GM12864 (cell line): ENCODE measurements at regions not wholly inside any gene's neighbourhood (a gene's known extent, or its start where the extent isn't known, plus 50 kb on each side); places are given as distances from the start of the nearest gene placed in this dataset.

ENCODE experiments used
- DNase-seq: peaks from one replicate; pipeline ENCODE4 v3.0.0-alpha.2; 2011; ENCODE audit warnings: low read depth
- H3K4me3 ChIP-seq: 2 replicates; pipeline ENCODE4 v1.5.1; 2011; ENCODE audit warnings: mild to moderate bottlenecking, low read depth, low read length, control low read depth
- CTCF ChIP-seq: IDR thresholded peaks from 2 replicates; pipeline ENCODE4 v1.5.1; 2011; ENCODE audit warnings: low read depth, mild to moderate bottlenecking, moderate library complexity, low read length, control low read depth, inconsistent platforms; ENCODE audit errors: missing control alignments

DNA sequence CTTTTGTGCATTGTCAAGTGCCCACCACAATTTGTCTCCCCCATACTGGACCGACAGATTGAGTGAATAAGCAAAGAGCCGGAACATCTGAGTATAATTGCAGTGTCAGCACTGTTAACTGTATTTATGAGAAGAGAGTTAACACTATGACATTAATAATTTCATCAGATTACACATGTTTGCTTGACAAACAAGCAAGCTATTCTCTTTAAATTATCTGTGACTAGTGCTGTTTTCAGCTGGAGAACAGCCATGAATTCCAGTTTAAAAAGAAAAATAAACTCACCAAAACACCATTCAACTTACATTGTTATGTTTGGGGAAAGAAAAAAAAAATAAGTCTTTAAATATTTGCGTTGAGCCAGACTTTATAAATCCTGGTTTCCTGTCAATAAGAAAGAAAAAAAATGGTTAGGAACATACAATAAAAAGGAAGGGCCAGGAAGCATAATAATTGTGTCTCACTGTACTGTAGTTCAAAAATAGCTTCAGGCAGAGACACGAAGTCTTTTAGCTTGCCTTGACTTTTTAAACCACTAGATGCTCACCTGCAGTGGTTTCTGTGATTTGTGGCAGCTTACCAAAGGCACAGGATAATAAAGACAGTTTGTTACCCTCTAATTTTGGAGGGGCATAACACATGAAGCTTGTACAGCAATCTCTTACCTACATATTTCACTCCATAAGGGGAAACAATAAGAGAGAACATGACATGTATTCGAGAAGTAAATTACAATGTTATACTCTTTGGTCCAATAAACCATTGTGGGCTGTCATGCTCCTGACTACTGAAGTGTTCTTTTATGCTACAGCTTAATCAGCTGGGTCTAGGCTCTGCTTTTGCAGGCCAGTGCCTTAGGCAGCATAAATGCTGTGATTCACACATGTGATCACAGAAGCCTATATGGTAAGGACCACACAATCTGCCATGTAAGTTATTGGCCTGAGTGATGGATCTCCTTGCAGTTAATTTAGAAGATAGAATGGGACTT is 302.0 kb upstream of the ADGRL2 start:
- no peak for TF ChIP-seq CTCF
- DNase-seq: no peak
- H3K4me3 ChIP-seq: no peak overlapping the region

DNA sequence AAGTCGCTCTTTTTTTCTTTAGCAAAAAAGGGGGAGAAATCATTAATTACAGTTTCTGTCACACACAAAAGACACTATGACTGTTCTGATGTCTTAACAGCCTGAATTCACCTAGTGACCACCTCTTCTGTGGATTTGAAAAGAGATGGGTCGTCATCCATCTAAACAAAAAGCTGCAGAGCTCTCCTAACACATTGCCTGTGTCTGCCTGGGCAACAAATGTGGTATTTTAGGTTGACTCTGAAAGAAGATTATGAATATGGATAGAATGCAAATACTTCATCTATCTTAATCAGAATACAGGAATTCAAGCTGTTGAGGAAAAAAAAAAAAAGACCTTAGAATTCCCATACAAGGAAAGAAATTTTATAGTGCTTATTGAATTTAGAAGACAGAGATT is 304.4 kb upstream of the ADGRL2 start:
- TF ChIP-seq CTCF: no peak
- H3K4me3 ChIP-seq: no peak overlapping the region
- DNase-seq: no peak

DNA sequence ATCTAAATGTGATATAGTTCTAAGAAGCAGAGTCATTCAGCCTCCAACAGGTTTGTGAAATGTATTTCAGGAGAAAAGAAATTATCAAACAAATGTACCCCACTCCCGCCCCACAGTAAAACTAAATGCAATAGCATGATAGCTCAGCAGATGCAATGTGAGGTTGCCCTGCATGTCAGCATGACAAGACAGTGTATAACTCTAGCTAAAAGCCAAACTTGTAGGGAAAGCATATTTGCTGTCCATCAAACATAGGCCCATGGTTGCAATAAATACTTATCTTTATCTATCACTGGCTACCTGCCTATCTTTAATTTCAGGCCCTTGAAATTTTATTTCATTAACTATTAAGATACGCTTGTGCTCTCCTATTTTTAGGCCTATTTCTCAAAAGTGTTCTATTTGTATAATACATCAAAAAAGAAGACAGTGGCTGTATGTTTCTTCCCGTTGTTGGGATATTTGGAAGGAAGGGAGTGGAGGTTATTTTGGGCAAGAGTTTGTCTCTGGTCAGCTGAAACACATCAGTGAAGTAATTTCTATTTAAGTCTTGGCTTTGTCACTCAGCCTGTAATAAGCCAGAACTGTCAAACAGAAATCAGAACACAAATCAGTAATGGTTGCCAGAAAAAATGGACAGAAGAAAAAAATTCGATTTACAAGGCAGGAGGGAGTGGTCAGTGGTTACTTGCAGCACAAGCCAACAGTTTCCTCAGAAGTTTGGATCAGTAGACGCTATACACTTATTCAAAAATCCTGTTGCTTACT is 307.4 kb upstream of the ADGRL2 start:
- no peak overlapping the region for H3K4me3 ChIP-seq
- no peak for TF ChIP-seq CTCF
- no peak for DNase-seq

DNA sequence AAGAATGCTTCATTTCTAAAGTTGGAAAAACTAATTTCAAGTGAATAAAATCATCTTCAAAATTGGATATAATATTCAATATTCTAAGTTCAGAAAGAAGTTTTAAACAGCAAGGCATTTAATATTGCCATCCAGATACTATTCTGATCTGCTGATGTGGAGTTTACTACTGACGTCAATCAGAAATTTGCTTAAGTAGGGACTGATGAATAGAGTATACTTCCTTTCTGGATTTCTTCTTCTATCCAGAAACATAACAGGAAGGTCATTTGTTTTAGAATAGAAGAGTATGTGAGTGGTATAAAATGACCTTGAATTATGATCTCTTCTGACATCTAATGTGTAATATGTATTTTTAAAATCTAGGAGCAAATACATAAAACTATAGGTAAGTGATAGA is 308.1 kb upstream of the ADGRL2 start:
- no peak for TF ChIP-seq CTCF
- H3K4me3 ChIP-seq: no peak overlapping the region
- no peak for DNase-seq

- no peak for DNase-seq
- no peak for TF ChIP-seq CTCF
- no peak overlapping the region for H3K4me3 ChIP-seq
Observed at GRCh38 chr1:81490614-81491013, 310.1 kb upstream of the ADGRL2 start.

DNA sequence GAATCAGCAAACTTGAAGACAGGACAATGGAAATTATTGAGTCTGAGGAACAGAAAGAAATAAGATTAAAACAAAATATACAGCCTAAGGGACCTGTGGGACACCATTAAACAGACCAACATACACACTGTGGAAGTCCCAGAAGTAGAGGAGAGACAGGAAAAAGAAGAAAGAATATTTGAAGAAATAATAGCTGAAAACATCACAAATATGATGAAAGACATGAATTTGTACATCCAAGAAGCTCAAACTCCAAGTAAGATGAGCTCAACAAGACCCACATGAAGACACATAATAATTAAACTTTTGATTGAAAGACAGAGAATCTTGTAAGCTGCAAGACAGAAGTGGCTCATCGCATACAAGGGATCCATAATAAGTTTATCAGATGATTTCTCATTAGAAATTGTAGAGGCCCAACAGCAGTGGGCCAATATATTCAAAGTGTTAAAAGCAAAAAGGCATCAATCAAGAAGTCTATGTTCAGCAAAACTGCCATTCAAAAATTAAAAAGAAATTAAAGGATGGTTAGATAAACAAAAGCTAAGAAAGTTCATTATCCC is 311.3 kb upstream of the ADGRL2 start:
- no peak overlapping the region for H3K4me3 ChIP-seq
- TF ChIP-seq CTCF: no peak
- no peak for DNase-seq
